ENCODE measurements at regions not wholly inside any gene's neighbourhood (a gene's known extent, or its start where the extent isn't known, plus 50 kb on each side); places are given as distances from the start of the nearest gene placed in this dataset.
"Not testable (repeated sequence)": the region's sequence is repeated elsewhere in the genome, so short reads cannot be mapped to it uniquely, and the experiment has no call there.

- no peak for DNase-seq
Measured at GRCh38 chr6:93183531-93183972, 235.8 kb downstream of the EPHA7 start.

- no peak for DNase-seq
Measured at GRCh38 chr6:93182938-93183479, 236.3 kb downstream of the EPHA7 start.

GRCh38 chr6:93177918-93178317, 241.4 kb downstream of the EPHA7 start:
- DNase-seq = no peak

- peak; percentile 4 for DNase-seq
Measured at GRCh38 chr6:93177438-93177837, 241.9 kb downstream of the EPHA7 start.

GRCh38 chr6:93176070-93176469, 243.3 kb downstream of the EPHA7 start:
- DNase-seq = no peak

GRCh38 chr6:93173573-93173972, 245.8 kb downstream of the EPHA7 start:
- DNase-seq = not testable (repeated sequence)

- DNase-seq = no peak
Measured at GRCh38 chr6:93165850-93166430, 253.4 kb downstream of the EPHA7 start.

GRCh38 chr6:93164781-93165180, 254.6 kb downstream of the EPHA7 start:
- no peak for DNase-seq

GRCh38 chr6:93163146-93163545, 256.2 kb downstream of the EPHA7 start:
- DNase-seq = no peak

GRCh38 chr6:93139408-93140081, 279.8 kb downstream of the EPHA7 start:
- no peak for DNase-seq

GRCh38 chr6:93136111-93136510, 283.2 kb downstream of the EPHA7 start:
- no peak for DNase-seq

- DNase-seq = no peak
Measured at GRCh38 chr6:93124006-93124632, 295.2 kb downstream of the EPHA7 start.

GRCh38 chr6:93123585-93123984, 295.8 kb downstream of the EPHA7 start:
- DNase-seq = no peak

- DNase-seq = no peak
Measured at GRCh38 chr6:93120154-93120742, 299.1 kb downstream of the EPHA7 start.

- DNase-seq = no peak
Measured at GRCh38 chr6:93105907-93106306, 313.5 kb downstream of the EPHA7 start.

- DNase-seq = no peak
Measured at GRCh38 chr6:93105017-93105416, 314.3 kb downstream of the EPHA7 start.

- DNase-seq = no peak
Measured at GRCh38 chr6:93104195-93104817, 315.1 kb downstream of the EPHA7 start.

GRCh38 chr6:93088621-93089501, 330.5 kb downstream of the EPHA7 start:
- no peak for DNase-seq

- no peak for DNase-seq
Measured at GRCh38 chr6:93087606-93088005, 331.8 kb downstream of the EPHA7 start.

GRCh38 chr6:93086351-93086750, 333.0 kb downstream of the EPHA7 start:
- no peak for DNase-seq

GRCh38 chr6:93083337-93084230, 335.8 kb downstream of the EPHA7 start:
- no peak for DNase-seq
